NAMALWA (cell line): ENCODE measurements at regions not wholly inside any gene's neighbourhood (a gene's known extent, or its start where the extent isn't known, plus 50 kb on each side); places are given as distances from the start of the nearest gene placed in this dataset.
A peak's percentile ranks its signal among the peaks of the same experiment; 100 is the strongest.

ENCODE experiments used
- DNase-seq: peaks from one replicate; pipeline ENCODE4 v3.0.0-alpha.2; 2015; ENCODE audit warnings: low spot score

GRCh38 chr7:42445691-42446090 lies 208.7 kb upstream of the GLI3 start:
- DNase-seq = no peak

GRCh38 chr7:42440951-42441350 lies 203.9 kb upstream of the GLI3 start:
- DNase-seq = no peak

GRCh38 chr7:42432644-42433043 lies 195.6 kb upstream of the GLI3 start:
- DNase-seq = no peak

GRCh38 chr7:42431873-42432272 lies 194.9 kb upstream of the GLI3 start:
- DNase-seq = peak; percentile 15

- no peak for DNase-seq
These were observed 192.3 kb upstream of the GLI3 start for GRCh38 chr7:42429339-42429738.

- no peak for DNase-seq
These were observed 189.2 kb upstream of the GLI3 start for GRCh38 chr7:42426163-42426562.

DNA sequence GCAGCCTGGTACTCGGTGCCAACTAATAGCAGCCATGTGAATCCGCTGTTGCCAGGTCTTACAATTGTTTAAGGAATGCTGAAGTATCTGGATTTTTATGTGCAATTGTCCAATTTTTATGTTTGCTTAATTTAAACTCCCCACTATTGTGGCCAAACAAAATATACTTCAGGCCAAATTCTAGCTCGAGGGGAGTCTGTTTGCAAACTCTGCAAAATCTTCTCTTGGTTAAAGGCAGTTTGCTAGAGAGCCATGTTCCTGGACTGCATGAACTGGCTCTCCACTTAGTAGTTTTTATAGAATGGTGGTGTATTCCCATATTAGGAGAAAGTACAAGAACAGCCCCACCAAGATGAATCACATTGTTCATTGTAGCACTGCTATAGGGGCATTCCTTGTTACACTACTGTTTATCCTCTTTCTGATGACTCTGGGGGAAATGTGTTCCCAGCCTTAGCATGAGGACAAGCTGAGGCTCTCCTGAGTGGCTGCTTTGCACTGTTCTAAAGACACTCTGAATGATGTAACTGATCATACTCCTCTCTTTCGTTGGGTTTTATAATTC lies 178.0 kb upstream of the GLI3 start:
- no peak for DNase-seq

DNA sequence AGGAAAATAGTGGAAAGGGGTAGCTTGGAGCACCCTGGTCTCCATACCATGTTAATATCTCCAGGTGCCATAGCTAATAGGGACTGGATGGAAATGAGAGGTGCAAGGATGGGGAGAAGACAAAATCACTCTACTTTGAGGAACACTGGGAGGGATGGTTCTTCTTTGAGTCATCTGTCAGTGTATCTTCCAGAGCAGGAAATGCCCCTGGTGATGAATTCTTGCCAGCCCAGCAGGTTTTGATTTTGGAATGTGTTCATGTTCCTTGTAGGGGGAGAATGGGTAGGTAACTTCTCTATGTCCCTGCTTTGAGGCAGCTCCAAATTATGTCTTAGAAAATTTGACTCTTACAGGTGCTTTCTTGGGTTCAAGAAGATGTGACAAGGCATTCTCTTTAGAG lies 177.0 kb upstream of the GLI3 start:
- no peak for DNase-seq

- no peak for DNase-seq
These were observed 172.3 kb upstream of the GLI3 start for GRCh38 chr7:42409296-42409695.

DNA sequence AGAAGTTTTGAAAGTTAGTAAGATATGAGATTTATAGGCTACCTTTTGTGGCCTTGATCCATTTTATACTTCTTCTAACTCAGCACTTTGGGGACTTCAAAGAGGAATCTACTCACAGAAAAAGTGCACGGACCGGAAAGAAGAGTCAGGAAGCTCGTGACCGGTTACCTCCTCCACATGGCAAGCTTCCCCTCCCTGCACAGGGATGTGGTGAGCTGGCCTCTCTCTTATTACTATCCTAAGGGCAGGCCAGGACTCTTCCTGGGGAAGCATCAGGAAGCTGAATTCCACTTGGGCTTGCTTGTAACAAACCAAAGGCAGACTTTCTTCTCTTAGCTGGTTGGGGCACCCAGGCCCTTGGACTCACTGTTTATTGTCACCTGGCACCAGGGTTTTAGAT lies 170.8 kb upstream of the GLI3 start:
- no peak for DNase-seq

DNA sequence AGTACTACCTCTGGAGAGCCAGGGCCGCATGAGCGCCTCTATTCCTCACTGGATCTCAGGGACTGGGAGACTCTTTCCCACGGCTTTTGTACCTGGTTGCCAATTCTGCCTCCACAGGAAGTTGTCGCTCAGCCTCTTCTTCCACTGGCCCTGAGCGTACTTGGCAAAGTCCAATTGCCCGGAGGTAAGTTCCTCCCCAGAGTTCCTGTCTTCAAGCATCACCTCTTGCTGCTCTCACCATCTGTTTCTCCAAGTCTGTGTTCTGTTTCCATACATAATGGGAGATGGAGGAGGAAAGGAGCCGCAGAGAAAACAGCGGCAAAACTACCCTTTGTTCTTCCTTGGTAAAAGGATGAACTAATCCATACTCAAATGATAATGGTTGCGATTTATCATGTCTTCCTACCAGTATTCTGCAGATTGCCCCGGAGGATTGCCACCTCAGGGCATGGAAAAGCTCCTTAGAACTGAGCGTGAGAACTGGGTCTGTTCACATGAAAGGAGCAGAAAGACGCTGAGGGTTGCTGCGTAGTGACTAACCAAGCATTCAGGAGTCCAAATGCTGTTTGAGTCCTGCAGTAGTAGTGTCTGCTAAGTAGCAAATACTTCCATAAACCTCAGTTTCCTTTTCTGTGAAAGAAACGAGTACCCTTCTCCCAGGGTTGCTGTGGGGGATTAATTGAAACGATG lies 170.2 kb upstream of the GLI3 start:
- DNase-seq = no peak

- no peak for DNase-seq
These were observed 169.3 kb upstream of the GLI3 start for GRCh38 chr7:42406358-42406757.

DNA sequence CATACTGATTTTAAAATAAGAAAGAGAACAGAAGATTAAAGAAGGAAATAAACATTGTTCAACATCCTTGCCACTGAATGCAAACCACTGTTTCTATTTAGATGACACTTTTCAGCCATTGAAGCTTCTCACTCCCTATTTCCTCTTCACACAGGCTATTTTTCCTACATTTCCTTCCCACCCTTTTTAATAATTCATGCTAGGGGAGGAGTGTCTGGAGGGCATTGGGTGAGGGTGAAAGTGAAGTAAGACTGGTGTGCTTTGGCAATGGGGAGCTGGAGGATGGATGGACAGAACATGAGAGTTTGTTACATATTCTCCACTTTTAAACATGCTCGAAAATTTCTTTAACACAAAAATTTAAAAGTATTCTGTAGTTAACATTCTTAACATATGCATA lies 168.8 kb upstream of the GLI3 start:
- no peak for DNase-seq

- no peak for DNase-seq
These were observed 166.8 kb upstream of the GLI3 start for GRCh38 chr7:42403831-42404230.

DNA sequence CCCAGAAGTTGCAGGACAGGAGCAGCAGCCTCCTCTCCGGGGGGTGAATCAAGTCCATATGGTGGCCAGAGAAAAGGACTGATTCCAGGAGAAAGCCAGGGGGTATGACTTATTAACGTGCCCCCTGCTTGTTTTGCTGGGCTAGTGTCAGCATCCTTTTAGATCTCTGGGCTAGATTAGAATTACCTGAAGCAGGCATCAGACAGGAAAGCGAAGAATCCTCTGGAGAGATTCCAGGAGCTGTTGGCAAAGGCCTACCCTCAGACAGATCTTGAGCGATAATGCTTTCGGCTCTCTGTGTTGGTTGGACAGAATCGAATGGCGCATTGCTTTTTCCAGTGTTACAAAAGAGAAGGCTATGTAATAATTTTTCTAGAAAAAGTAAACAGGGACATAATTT lies 164.0 kb upstream of the GLI3 start:
- no peak for DNase-seq

DNA sequence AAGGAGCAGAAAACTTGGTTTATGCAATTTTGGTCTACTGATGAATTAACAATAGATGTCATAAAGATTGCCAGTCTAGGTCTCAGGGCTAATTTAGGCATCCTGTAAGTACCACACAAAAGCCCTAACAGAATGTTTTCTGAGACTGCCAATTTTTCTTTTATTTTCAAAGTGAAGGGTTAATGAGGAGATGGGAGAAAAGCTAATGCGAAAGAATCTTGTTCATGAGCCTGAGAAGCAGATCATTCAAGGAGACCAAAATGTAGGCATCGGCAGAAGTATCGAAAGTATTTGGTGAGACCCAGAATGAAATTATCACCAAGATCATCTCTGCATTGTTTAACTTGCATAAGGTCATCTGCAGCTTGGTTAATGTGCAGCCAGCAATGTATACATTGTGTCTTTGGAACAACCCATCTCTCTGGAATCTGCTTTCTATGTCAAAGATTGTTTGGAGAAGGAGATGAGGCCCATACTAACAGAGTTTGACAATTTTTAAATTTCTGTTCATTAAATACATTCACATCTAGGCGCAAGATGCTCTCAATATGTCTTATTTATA lies 163.3 kb upstream of the GLI3 start:
- no peak for DNase-seq

DNA sequence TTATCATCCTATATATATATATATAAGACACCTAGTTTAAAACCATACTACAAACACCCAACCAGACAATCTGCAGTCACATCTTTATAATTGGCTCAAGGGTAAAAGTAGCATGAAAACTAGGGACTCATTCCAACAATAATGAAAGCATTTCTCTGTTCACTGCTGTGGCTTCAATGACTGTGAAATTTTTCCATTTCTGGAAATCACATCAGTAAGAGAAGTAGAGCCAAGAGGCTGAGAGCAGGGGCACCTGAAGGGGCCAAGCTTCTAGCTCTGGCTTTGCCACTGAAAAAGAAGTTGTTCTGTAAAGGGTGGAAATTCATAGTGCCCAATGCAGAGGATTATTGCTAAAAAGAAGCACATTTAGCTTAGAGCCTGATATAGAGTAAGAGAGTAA lies 158.6 kb upstream of the GLI3 start:
- no peak for DNase-seq

GRCh38 chr7:42392826-42393225 lies 155.8 kb upstream of the GLI3 start:
- DNase-seq = no peak

DNA sequence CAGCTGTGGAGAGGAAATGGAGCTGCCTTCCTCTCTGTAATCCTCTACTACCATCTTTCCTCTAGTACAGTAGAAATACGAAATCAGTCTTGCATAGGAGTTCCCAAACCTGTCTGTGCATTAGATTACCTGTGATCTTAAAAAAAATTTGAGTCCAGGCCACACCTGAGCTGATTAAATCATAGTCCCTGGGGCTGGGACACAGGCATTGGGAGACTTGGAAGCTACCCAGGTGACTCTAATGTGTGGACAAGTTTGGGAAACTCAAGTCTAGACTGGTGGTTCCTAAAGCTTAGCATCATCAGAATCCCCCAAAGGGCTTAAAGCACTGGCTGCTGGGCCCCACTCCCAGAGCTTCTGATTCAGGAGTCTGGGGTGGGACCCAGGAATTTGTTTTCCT lies 152.7 kb upstream of the GLI3 start:
- DNase-seq = no peak

GRCh38 chr7:42385912-42386311 lies 148.9 kb upstream of the GLI3 start:
- peak; percentile 22 for DNase-seq

GRCh38 chr7:42381161-42381560 lies 144.2 kb upstream of the GLI3 start:
- no peak for DNase-seq

GRCh38 chr7:42380401-42380800 lies 143.4 kb upstream of the GLI3 start:
- DNase-seq = no peak

DNA sequence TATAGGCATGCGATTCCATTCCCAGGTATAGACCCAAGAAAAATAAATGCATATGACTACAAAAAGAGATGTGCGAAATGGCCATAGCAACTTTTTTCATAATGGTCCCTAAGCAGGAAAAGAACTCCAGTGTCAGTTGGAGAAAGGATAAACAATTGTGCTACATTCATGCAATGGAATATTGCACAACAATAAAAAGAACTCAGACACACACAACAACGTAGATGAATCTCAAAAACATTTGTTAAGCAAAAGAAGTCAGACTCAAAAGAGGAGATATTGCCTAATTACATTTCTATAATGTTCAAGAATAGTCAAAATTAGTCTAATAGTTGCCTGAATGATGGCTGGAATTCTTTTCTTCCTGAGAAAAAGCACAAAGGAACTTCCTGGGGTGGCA lies 141.1 kb upstream of the GLI3 start:
- no peak for DNase-seq

- no peak for DNase-seq
These were observed 136.3 kb upstream of the GLI3 start for GRCh38 chr7:42373285-42373684.
